Activated naive CD8-positive, alpha-beta T cell (primary cell): ENCODE measurements at regions not wholly inside any gene's neighbourhood (a gene's known extent, or its start where the extent isn't known, plus 50 kb on each side); places are given as distances from the start of the nearest gene placed in this dataset.

Experiments used
- H3K27ac Mint-ChIP-seq: one replicate; pipeline ENCODE4 v1.8.0; 2021; ENCODE audit warnings: mixed read lengths
- H3K27me3 Mint-ChIP-seq: one replicate; pipeline ENCODE4 v1.8.0; 2021; ENCODE audit warnings: mixed read lengths
- H3K36me3 Mint-ChIP-seq: one replicate; pipeline ENCODE4 v1.8.0; 2021; ENCODE audit warnings: mixed read lengths
- H3K4me1 Mint-ChIP-seq: one replicate; pipeline ENCODE4 v1.8.0; 2021; ENCODE audit warnings: low read depth, mixed read lengths
- H3K4me3 Mint-ChIP-seq: one replicate; pipeline ENCODE4 v1.8.0; 2021; ENCODE audit warnings: mild to moderate bottlenecking, mixed read lengths
- H3K9me3 Mint-ChIP-seq: one replicate; pipeline ENCODE4 v1.8.0; 2021; ENCODE audit warnings: low read depth, mixed read lengths

GRCh38 chr2:107584577-107584976, 242.1 kb upstream of the RGPD4 start:
- Mint-ChIP-seq H3K27ac (no peak overlapping the region), H3K4me3 (no peak overlapping the region), H3K9me3 (peaks cover 2% of the 10 kb centered on the region), H3K27me3 (no peaks in the 10 kb centered on the region), H3K4me1 (no peaks in the 10 kb centered on the region), H3K36me3 (no peaks in the 10 kb centered on the region)

GRCh38 chr2:107585851-107586250, 240.8 kb upstream of the RGPD4 start:
- Mint-ChIP-seq H3K27ac (no peak overlapping the region), H3K4me3 (no peak overlapping the region), H3K27me3 (no peaks in the 10 kb centered on the region), H3K4me1 (no peaks in the 10 kb centered on the region), H3K9me3 (peaks cover 2% of the 10 kb centered on the region), H3K36me3 (no peaks in the 10 kb centered on the region)

- Mint-ChIP-seq H3K36me3 (no peaks in the 10 kb centered on the region), H3K27ac (no peak overlapping the region)
Observed at GRCh38 chr2:107588181-107588580, 238.5 kb upstream of the RGPD4 start.

GRCh38 chr2:107589079-107589491, 237.6 kb upstream of the RGPD4 start:
- no peak overlapping the region for H3K27ac Mint-ChIP-seq
- H3K36me3 Mint-ChIP-seq = no peaks in the 10 kb centered on the region
- H3K9me3 Mint-ChIP-seq = peaks cover 6% of the 10 kb centered on the region
- H3K4me1 Mint-ChIP-seq = no peaks in the 10 kb centered on the region
- H3K27me3 Mint-ChIP-seq = no peaks in the 10 kb centered on the region
- H3K4me3 Mint-ChIP-seq = no peak overlapping the region

More at GRCh38 chr2:107588181-107588580, 238.5 kb upstream of the RGPD4 start:
- Mint-ChIP-seq H3K4me3 (no peak overlapping the region), H3K4me1 (no peaks in the 10 kb centered on the region), H3K9me3 (no peaks in the 10 kb centered on the region), H3K27me3 (no peaks in the 10 kb centered on the region)

GRCh38 chr2:107591561-107592279, 235.0 kb upstream of the RGPD4 start:
- Mint-ChIP-seq H3K27ac (no peak overlapping the region), H3K36me3 (no peaks in the 10 kb centered on the region), H3K4me1 (no peaks in the 10 kb centered on the region), H3K9me3 (peaks cover 6% of the 10 kb centered on the region), H3K4me3 (no peak overlapping the region), H3K27me3 (no peaks in the 10 kb centered on the region)

- Mint-ChIP-seq H3K9me3 (peaks cover 6% of the 10 kb centered on the region), H3K4me3 (no peak overlapping the region), H3K4me1 (no peaks in the 10 kb centered on the region), H3K27ac (no peak overlapping the region), H3K27me3 (no peaks in the 10 kb centered on the region), H3K36me3 (no peaks in the 10 kb centered on the region)
Observed at GRCh38 chr2:107592280-107592624, 234.4 kb upstream of the RGPD4 start.

GRCh38 chr2:107595285-107595684, 231.4 kb upstream of the RGPD4 start:
- Mint-ChIP-seq H3K9me3 (peaks cover 6% of the 10 kb centered on the region), H3K4me3 (no peak overlapping the region), H3K27me3 (no peaks in the 10 kb centered on the region), H3K36me3 (no peaks in the 10 kb centered on the region), H3K27ac (no peak overlapping the region), H3K4me1 (no peaks in the 10 kb centered on the region)

- Mint-ChIP-seq H3K4me1 (no peaks in the 10 kb centered on the region), H3K9me3 (peaks cover 6% of the 10 kb centered on the region), H3K27me3 (no peaks in the 10 kb centered on the region), H3K36me3 (no peaks in the 10 kb centered on the region), H3K4me3 (no peak overlapping the region), H3K27ac (no peak overlapping the region)
Observed at GRCh38 chr2:107595749-107596148, 230.9 kb upstream of the RGPD4 start.

GRCh38 chr2:107597507-107597906, 229.2 kb upstream of the RGPD4 start:
- Mint-ChIP-seq H3K27ac (no peak overlapping the region), H3K27me3 (no peaks in the 10 kb centered on the region), H3K9me3 (peaks cover 6% of the 10 kb centered on the region), H3K36me3 (no peaks in the 10 kb centered on the region), H3K4me1 (no peaks in the 10 kb centered on the region), H3K4me3 (no peak overlapping the region)

- Mint-ChIP-seq H3K27ac (no peak overlapping the region), H3K9me3 (no peaks in the 10 kb centered on the region), H3K36me3 (no peaks in the 10 kb centered on the region), H3K4me3 (no peak overlapping the region), H3K27me3 (no peaks in the 10 kb centered on the region), H3K4me1 (no peaks in the 10 kb centered on the region)
Observed at GRCh38 chr2:107602801-107603200, 223.9 kb upstream of the RGPD4 start.

- H3K36me3 Mint-ChIP-seq = no peaks in the 10 kb centered on the region
- H3K9me3 Mint-ChIP-seq = no peaks in the 10 kb centered on the region
- H3K27me3 Mint-ChIP-seq = no peaks in the 10 kb centered on the region
- no peaks in the 10 kb centered on the region for H3K4me1 Mint-ChIP-seq
- H3K27ac Mint-ChIP-seq = no peak overlapping the region
- no peak overlapping the region for H3K4me3 Mint-ChIP-seq
Observed at GRCh38 chr2:107607054-107607453, 219.6 kb upstream of the RGPD4 start.

GRCh38 chr2:107607473-107607872, 219.2 kb upstream of the RGPD4 start:
- Mint-ChIP-seq H3K27ac (no peak overlapping the region), H3K36me3 (no peaks in the 10 kb centered on the region), H3K27me3 (no peaks in the 10 kb centered on the region), H3K4me1 (no peaks in the 10 kb centered on the region), H3K4me3 (no peak overlapping the region), H3K9me3 (no peaks in the 10 kb centered on the region)

GRCh38 chr2:107615039-107615438, 211.7 kb upstream of the RGPD4 start:
- no peaks in the 10 kb centered on the region for H3K27me3 Mint-ChIP-seq
- no peaks in the 10 kb centered on the region for H3K4me1 Mint-ChIP-seq

GRCh38 chr2:107618769-107619168, 207.9 kb upstream of the RGPD4 start:
- H3K9me3 Mint-ChIP-seq = peaks cover 14% of the 10 kb centered on the region
- H3K4me1 Mint-ChIP-seq = no peaks in the 10 kb centered on the region
- H3K27me3 Mint-ChIP-seq = no peaks in the 10 kb centered on the region
- no peaks in the 10 kb centered on the region for H3K36me3 Mint-ChIP-seq
- H3K27ac Mint-ChIP-seq = no peak overlapping the region
- no peak overlapping the region for H3K4me3 Mint-ChIP-seq

More at GRCh38 chr2:107615039-107615438, 211.7 kb upstream of the RGPD4 start:
- Mint-ChIP-seq H3K9me3 (peaks cover 14% of the 10 kb centered on the region), H3K36me3 (no peaks in the 10 kb centered on the region), H3K4me3 (no peak overlapping the region), H3K27ac (no peak overlapping the region)

- Mint-ChIP-seq H3K9me3 (peaks cover 19% of the 10 kb centered on the region), H3K27me3 (no peaks in the 10 kb centered on the region), H3K4me3 (no peak overlapping the region), H3K36me3 (no peaks in the 10 kb centered on the region), H3K4me1 (no peaks in the 10 kb centered on the region), H3K27ac (no peak overlapping the region)
Observed at GRCh38 chr2:107621186-107622165, 205.2 kb upstream of the RGPD4 start.
